Astrocyte (in vitro differentiated cells and primary cell): ENCODE measurements at regions not wholly inside any gene's neighbourhood (a gene's known extent, or its start where the extent isn't known, plus 50 kb on each side); places are given as distances from the start of the nearest gene placed in this dataset.

Experiments
- EZH2 ChIP-seq: IDR thresholded peaks from 2 replicates; pipeline ENCODE4 v1.6.1; 2012; ENCODE audit warnings: mild to moderate bottlenecking, low read length, inconsistent platforms; ENCODE audit not compliant: insufficient read depth
- TF ChIP-seq, protein P1 (sequence below): IDR thresholded peaks from 2 replicates; pipeline ENCODE4 v1.5.1; 2011; ENCODE audit warnings: low read depth, mild to moderate bottlenecking, inconsistent platforms, low read length, moderate library complexity; ENCODE audit not compliant: insufficient read depth

GRCh38 chr12:46676396-46676795 is 149.4 kb downstream of the SLC38A4 start:
- TF ChIP-seq, protein P1, sequence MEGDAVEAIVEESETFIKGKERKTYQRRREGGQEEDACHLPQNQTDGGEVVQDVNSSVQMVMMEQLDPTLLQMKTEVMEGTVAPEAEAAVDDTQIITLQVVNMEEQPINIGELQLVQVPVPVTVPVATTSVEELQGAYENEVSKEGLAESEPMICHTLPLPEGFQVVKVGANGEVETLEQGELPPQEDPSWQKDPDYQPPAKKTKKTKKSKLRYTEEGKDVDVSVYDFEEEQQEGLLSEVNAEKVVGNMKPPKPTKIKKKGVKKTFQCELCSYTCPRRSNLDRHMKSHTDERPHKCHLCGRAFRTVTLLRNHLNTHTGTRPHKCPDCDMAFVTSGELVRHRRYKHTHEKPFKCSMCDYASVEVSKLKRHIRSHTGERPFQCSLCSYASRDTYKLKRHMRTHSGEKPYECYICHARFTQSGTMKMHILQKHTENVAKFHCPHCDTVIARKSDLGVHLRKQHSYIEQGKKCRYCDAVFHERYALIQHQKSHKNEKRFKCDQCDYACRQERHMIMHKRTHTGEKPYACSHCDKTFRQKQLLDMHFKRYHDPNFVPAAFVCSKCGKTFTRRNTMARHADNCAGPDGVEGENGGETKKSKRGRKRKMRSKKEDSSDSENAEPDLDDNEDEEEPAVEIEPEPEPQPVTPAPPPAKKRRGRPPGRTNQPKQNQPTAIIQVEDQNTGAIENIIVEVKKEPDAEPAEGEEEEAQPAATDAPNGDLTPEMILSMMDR = no peak
- TF ChIP-seq EZH2 = no peak
